HG03354 (cell line): ENCODE measurements at regions not wholly inside any gene's neighbourhood (a gene's known extent, or its start where the extent isn't known, plus 50 kb on each side); places are given as distances from the start of the nearest gene placed in this dataset.

ENCODE experiments used
- ATAC-seq: cut with Tn5 transposase; IDR thresholded peaks from one replicate; pipeline ENCODE4 v1.9.1; 2021; ENCODE audit warnings: mild to moderate bottlenecking; ENCODE audit not compliant: unreplicated experiment, poor library complexity, severe bottlenecking

- ATAC-seq, result no peak
Observed at GRCh38 chr10:130395248-130395936, 259.2 kb downstream of the GLRX3 start.

DNA sequence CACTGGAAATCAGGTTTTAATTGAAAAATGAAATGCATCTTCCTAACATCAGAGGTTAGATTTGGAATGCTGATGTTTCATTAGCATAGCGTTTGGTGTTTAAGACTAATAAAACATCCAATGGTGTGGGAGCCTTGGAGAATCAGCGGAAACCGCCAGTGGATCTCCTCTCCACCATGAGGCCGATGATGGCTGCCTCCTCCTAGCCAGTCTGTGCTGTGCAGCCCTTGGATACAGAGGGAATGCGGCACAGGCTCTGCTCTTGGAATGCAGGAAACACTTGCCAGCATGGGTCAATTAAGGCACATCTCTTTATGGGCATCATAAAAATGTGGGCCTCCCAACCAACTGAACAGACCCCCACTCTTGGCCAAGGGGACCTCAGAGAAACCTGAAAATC is 259.9 kb downstream of the GLRX3 start:
- no peak for ATAC-seq

DNA sequence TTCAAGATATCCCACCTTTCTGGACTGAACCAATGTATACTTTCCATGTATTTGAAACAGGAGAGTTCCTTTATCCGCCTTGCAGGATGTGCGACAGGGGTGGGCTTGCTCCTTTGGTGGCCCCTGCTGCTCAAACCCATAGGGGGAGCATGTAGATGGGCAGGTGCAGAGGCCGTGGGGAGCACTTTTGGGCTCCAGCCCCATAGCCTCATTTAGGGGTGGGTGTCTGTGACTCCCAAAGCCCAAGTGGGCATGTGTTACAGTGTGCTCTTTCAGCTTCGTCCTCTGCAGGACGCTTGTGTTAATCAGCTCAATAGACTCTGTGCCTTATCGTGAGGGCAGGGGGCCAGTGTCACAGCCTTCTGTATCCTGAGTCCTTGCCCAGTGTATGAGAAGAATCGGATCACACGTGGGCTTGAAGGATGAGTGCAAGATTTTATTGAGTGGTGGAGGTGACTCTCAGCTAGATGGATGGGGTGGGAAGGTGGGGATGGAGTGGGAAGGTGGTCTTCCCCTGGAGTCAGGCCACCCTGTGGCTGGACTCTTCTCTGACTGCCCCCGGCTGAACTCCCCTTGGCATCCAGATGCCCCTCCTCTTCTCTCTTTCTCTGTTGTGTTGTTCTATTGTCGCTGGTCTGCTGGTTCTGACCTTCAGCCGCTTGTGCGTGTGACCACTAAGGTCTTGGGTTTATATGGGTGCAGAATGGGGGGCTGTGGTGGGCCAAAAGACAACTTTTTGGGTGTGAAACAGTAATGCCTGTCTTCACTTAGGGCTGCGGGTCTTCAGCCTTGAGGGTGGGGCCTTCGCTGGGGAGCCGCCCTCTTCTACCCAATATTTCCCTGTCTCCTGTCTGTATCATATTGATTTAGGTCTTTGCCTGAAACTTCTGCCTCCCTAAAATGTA is 262.2 kb downstream of the GLRX3 start:
- ATAC-seq, result no peak

- no peak for ATAC-seq
Observed at GRCh38 chr10:130399425-130399950, 263.3 kb downstream of the GLRX3 start.

- ATAC-seq, result no peak
Observed at GRCh38 chr10:130400890-130401289, 264.7 kb downstream of the GLRX3 start.

DNA sequence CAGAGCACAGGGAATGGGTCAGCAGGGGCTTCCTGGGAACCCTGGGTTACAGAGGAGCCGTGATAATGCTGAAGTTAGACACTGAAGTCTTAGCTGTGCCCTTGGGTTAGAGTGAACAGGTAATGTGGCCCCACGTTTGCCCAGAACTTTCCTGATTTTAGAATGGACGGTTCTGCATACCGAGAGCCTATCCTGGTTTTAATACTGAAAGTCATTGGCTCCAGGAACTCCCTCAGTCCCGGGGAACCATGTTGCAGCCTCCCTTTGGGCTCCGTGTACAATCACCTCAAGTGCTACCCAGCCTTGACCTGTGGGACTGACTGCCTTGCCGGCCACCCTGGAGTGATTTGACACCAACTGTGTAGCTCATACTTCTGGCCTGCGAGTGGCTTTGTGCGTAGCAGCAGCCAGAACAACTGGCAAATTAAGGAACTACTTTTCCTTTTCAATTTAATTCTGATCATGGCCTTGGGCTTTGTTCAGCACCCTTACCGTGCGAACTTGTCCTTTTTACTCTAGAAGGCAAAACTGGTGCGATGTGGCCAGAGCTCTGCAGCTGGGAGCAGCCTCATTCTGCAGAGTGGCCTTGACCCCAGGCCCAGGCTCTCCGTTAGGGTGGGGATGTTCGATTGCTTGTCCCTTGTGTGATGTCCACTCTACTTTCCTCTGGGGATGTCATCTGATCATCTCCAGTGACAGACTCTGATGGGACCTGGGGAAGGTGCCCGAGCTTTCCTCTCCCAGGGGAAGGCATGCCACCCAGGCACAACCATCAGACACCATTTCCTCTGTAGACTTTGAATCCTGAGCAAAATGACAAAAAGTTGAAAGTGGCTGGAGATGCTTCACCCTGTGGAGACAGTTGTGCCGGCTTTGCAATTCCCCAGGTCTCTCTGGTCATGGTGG is 265.9 kb downstream of the GLRX3 start:
- ATAC-seq, result no peak

- no peak for ATAC-seq
Observed at GRCh38 chr10:130403153-130404075, 267.2 kb downstream of the GLRX3 start.

DNA sequence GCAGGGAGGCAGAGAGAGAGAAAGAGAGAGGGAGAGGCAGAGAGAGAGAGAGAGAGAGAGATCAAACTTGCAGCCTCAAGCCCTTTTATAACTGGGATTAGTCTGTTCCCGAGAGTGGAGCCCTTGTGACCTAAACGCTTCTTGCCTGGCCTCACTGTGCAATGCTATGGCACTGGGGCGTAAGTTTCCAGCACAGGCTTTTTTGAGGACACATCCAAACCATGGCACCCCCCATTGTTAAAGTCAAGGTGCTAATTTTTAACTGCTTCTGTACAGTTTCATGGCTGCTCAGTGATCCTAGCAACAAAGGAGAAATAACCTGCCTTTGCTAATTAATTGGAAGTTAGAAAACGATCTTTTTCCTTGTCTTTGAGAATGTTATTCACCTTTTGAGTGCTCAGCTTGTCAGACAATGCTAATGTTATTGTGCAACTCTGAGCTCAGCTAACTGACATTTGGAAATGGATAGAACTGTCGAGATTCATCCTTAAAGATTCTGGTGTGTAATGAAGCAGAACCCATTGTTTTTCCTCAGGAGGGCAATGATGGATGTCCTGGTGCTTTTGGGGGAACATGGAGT is 268.4 kb downstream of the GLRX3 start:
- ATAC-seq, result no peak

DNA sequence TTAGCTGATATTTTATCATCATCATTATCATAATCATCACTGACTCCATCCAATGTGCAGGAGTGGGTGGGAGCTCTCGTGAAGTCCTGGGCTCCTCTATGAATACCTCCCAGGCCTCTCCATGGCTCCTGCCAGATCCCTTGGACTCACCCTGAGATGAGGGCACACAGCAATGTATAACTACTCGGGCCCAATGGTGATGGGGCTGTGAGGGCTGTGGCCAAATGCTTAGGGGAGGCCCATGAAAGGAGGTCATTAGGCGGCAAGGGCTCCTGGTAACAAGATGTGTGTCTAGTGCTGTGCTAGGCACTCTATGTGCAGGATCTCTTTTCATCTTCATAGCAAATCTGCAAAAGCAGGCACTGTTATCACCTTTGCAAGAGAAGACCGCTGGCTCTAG is 270.9 kb downstream of the GLRX3 start:
- ATAC-seq, result no peak

DNA sequence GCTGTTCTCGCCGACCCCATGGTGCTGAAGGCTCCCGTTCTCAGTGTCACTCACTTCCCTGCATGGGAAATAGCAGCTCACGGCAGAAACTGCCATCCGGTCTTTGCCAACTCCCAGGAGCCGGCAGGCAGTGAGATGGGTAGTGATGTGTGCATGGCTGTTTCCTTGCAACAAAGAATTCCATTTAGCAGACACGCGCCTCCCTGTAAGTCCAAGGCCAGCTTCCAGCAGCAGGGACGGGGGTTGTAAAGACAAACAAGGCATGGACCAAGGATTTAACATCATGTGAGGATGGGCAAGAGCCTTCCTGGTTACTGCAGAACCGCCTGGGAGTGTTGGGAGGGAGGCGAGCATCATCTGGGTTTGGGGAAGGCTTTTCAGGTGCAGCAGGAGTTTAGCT is 273.1 kb downstream of the GLRX3 start:
- no peak for ATAC-seq

GRCh38 chr10:130409931-130410330 is 273.7 kb downstream of the GLRX3 start:
- ATAC-seq, result no peak

GRCh38 chr10:130411496-130412085 is 275.4 kb downstream of the GLRX3 start:
- ATAC-seq, result no peak

DNA sequence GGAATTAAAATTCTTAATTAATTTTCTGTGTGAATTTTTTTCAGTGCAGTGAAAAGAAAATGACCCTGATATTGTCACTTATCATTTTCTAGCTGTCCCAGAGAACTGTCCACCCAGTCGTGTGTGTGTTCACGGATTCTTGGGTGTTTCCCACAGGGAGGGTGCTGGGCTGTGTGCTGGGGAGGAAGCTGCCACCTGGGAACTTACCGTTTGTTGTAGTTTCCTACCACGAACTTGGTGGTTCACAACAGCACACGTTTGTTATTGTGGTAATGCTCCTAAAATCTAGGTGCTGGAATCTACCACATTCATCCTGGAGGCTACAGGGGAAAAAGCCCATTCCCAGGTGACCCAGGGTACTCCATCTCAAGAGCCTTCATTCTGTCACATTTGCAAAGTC is 276.1 kb downstream of the GLRX3 start:
- ATAC-seq, result no peak

GRCh38 chr10:130416334-130417150 is 280.4 kb downstream of the GLRX3 start:
- ATAC-seq, result no peak

- ATAC-seq, result no peak
Observed at GRCh38 chr10:130418731-130419130, 282.5 kb downstream of the GLRX3 start.

DNA sequence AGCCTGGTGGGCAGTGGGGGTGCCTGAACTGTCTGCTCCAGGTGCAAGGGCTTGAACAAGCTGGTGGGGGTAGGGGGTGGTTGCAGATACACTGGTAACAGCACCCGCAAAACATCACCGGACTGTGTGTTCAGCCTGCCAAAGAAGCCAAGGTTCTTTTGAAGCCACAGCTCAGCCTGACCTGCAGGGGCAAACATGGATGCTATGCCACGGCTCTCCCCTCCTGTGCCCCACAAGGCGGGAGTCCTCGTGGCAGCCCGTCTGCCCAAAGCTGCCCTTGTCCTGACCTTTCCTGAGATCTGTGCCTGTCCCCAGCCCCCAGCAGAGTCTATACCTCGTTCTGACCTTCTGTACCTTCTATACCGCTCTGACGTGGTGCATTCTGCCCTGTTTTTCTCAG is 285.7 kb downstream of the GLRX3 start:
- ATAC-seq, result no peak
